SK-N-SH (cell line): ENCODE measurements at regions not wholly inside any gene's neighbourhood (a gene's known extent, or its start where the extent isn't known, plus 50 kb on each side); places are given as distances from the start of the nearest gene placed in this dataset.

Experiments used
- CTCF ChIA-PET: fragments of 300-600, 350-600 bp; formaldehyde crosslinking; extraction: SDS; loops from one replicate; lab custom pipeline; 2021; lab: Yijun Ruan, JAX
- POLR2A ChIA-PET: fragments of 350-600 bp; sonication (Branson Sonifier 250); formaldehyde crosslinking; extraction: SDS; loops from one replicate; lab custom pipeline; 2020; ENCODE audit warnings: antibody characterized with exemption, inconsistent platforms; lab: Yijun Ruan, JAX
- DNase-seq: peaks from one replicate; pipeline ENCODE4 v3.0.0; 2012
- H2AFZ ChIP-seq: fragments of 200-600 bp; sonication (generic); 2 replicates; pipeline ENCODE4 v1.8.1; 2016; ENCODE audit warnings: antibody characterized with exemption, mild to moderate bottlenecking, low read depth
- H3F3A ChIP-seq: fragments of 200-600 bp; sonication (generic); replicated peaks from 2 replicates; pipeline ENCODE3; 2016; ENCODE audit warnings: antibody characterized with exemption, mild to moderate bottlenecking; ENCODE audit not compliant: insufficient read depth
- H3K27ac ChIP-seq, 2 experiments: fragments of 200-500 bp in 1 of 2; fragments of 200-600 bp in 1 of 2; sonication (Bioruptor generic) in 1 of 2; sonication (generic), shearing (Covaris generic) in 1 of 2; 2 replicates each; pipeline versions ENCODE4 v1.5.1 to v1.6.1; 2014 to 2016; ENCODE audit warnings: low read depth in 2 of 2, inconsistent platforms in 1 of 2, low read length in 1 of 2, mild to moderate bottlenecking in 1 of 2, mixed read lengths in 1 of 2
- H3K27me3 ChIP-seq: fragments of 200-600 bp; sonication (generic), shearing (Covaris generic); 2 replicates; pipeline ENCODE4 v1.6.1; 2016; ENCODE audit warnings: mixed run types; ENCODE audit not compliant: insufficient read depth
- H3K36me3 ChIP-seq, 2 experiments: fragments of 200-500 bp in 1 of 2; fragments of 200-600 bp in 1 of 2; sonication (Bioruptor generic) in 1 of 2; sonication (generic) in 1 of 2; replicated peaks in 1 of 2; 2 replicates each; pipeline versions ENCODE3 to v1.5.1; 2014 to 2016; ENCODE audit warnings: low read length in 1 of 2, mild to moderate bottlenecking in 1 of 2; ENCODE audit not compliant: insufficient read depth in 2 of 2, control insufficient read depth in 1 of 2
- H3K4me1 ChIP-seq, 2 experiments: fragments of 200-500 bp in 1 of 2; fragments of 200-600 bp in 1 of 2; sonication (Bioruptor generic) in 1 of 2; sonication (generic), shearing (Covaris generic) in 1 of 2; 2 replicates each; pipeline versions ENCODE4 v1.5.1 to v1.6.1; 2014 to 2016; ENCODE audit warnings: low read depth in 1 of 2, low read length in 1 of 2, mixed run types in 1 of 2; ENCODE audit not compliant: insufficient read depth in 2 of 2, control insufficient read depth in 1 of 2
- H3K4me2 ChIP-seq: fragments of 200-600 bp; sonication (generic), shearing (Covaris generic); 2 replicates; pipeline ENCODE4 v1.6.1; 2017; ENCODE audit warnings: mixed run types
- H3K4me3 ChIP-seq, 2 experiments: fragments of 200-500 bp in 1 of 2; fragments of 200-600 bp in 1 of 2; sonication (Bioruptor generic) in 1 of 2; sonication (generic), shearing (Covaris generic) in 1 of 2; 2 replicates each; pipeline versions ENCODE4 v1.5.1 to v1.8.1; 2014 to 2016; ENCODE audit warnings: low read depth in 2 of 2, inconsistent platforms in 1 of 2, low read length in 1 of 2, mild to moderate bottlenecking in 1 of 2, mixed read lengths in 1 of 2, moderate library complexity in 1 of 2
- H3K79me2 ChIP-seq: fragments of 200-600 bp; sonication (generic); 2 replicates; pipeline ENCODE4 v1.8.1; 2017; ENCODE audit warnings: mild to moderate bottlenecking; ENCODE audit not compliant: insufficient read depth
- H3K9ac ChIP-seq: fragments of 200-600 bp; sonication (generic); 2 replicates; pipeline ENCODE4 v1.6.1; 2017; ENCODE audit warnings: mixed run types
- H3K9me2 ChIP-seq: fragments of 200-600 bp; sonication (generic); 2 replicates; pipeline ENCODE4 v1.6.1; 2017; ENCODE audit warnings: mixed run types
- H3K9me3 ChIP-seq: fragments of 200-600 bp; sonication (generic); 2 replicates; pipeline ENCODE4 v1.6.1; 2017; ENCODE audit warnings: mixed run types, mild to moderate bottlenecking, moderate library complexity
- H4K20me1 ChIP-seq: fragments of 200-600 bp; sonication (generic); 2 replicates; pipeline ENCODE4 v1.6.1; 2017; ENCODE audit warnings: mild to moderate bottlenecking, mixed run types; ENCODE audit not compliant: insufficient read depth
- CHD2 ChIP-seq: fragments of 150-350 bp; IDR thresholded peaks from 2 replicates; pipeline ENCODE4 v1.6.1; 2018; ENCODE audit warnings: low read length; ENCODE audit not compliant: partially characterized antibody
- CTCF ChIP-seq: fragments of 200-600 bp; sonication (generic); IDR thresholded peaks from 2 replicates; pipeline ENCODE4 v1.6.1; 2017; ENCODE audit warnings: antibody characterized with exemption, mild to moderate bottlenecking, moderate library complexity
- EZH2phosphoT487 ChIP-seq: fragments of 200-600 bp; sonication (generic); IDR thresholded peaks from 2 replicates; pipeline ENCODE4 v1.6.1; 2017; ENCODE audit warnings: low read depth, mixed run types, mild to moderate bottlenecking, antibody characterized with exemption, moderate library complexity, borderline replicate concordance
- FOXJ3 ChIP-seq: sonication (generic); formaldehyde crosslinking; IDR thresholded peaks from 2 replicates; pipeline ENCODE4 v1.5.1; 2020; ENCODE audit warnings: mild to moderate bottlenecking, missing genetic modification reagents
- FOXM1 ChIP-seq: IDR thresholded peaks from 2 replicates; pipeline ENCODE4 v1.4.0; 2012; ENCODE audit warnings: low read depth, mild to moderate bottlenecking
- GABPA ChIP-seq: IDR thresholded peaks from 2 replicates; pipeline ENCODE4 v1.4.0; 2012; ENCODE audit warnings: low read depth, mild to moderate bottlenecking
- GATA2 ChIP-seq: sonication (generic); formaldehyde crosslinking; IDR thresholded peaks from 2 replicates; pipeline ENCODE4 v1.5.0; 2020; ENCODE audit warnings: mild to moderate bottlenecking, missing genetic modification reagents
- IRF3 ChIP-seq: fragments of 150-350 bp; IDR thresholded peaks from 2 replicates; pipeline ENCODE4 v1.6.1; 2016; ENCODE audit warnings: mild to moderate bottlenecking, low read depth, low read length
- JUND ChIP-seq: IDR thresholded peaks from 2 replicates; pipeline ENCODE4 v1.4.0; 2012
- MAX ChIP-seq: IDR thresholded peaks from 2 replicates; pipeline ENCODE4 v1.4.0; 2012; ENCODE audit warnings: low read depth
- NRF1 ChIP-seq: IDR thresholded peaks from 2 replicates; pipeline ENCODE4 v1.6.1; 2012; ENCODE audit warnings: low read depth, mild to moderate bottlenecking, low read length
- RFX5 ChIP-seq: IDR thresholded peaks from 2 replicates; pipeline ENCODE4 v1.6.1; 2012; ENCODE audit warnings: mild to moderate bottlenecking, improper control_type of control experiment, low read length
- SIN3A ChIP-seq: IDR thresholded peaks from 2 replicates; pipeline ENCODE4 v1.6.1; 2012; ENCODE audit warnings: low read depth, mild to moderate bottlenecking, low read length, moderate library complexity, borderline replicate concordance
- TAF1 ChIP-seq: IDR thresholded peaks from 2 replicates; pipeline ENCODE4 v1.6.1; 2012; ENCODE audit warnings: low read depth, mild to moderate bottlenecking, low read length, moderate library complexity, borderline replicate concordance
- TCF12 ChIP-seq: IDR thresholded peaks from 2 replicates; pipeline ENCODE4 v1.4.0; 2012
- USF2 ChIP-seq: fragments of 150-350 bp; IDR thresholded peaks from 2 replicates; pipeline ENCODE4 v1.6.1; 2017; ENCODE audit warnings: antibody characterized with exemption, low read length, low read depth, borderline replicate concordance
- WGBS: methylation state at CpG from one replicate; pipeline ENCODE4 v1.1.6; 2017; ENCODE audit warnings: low lambda C conversion rate; 5-methylcytosine and 5-hydroxymethylcytosine counted together
- TF ChIP-seq, protein P1 (sequence below): IDR thresholded peaks from 2 replicates; pipeline ENCODE4 v1.4.0; 2012; ENCODE audit warnings: low read depth, borderline replicate concordance
- TF ChIP-seq, protein P2 (sequence below): IDR thresholded peaks from 2 replicates; pipeline ENCODE4 v1.6.1; 2012; ENCODE audit warnings: mild to moderate bottlenecking, low read depth, low read length, moderate library complexity
- TF ChIP-seq, protein P3 (sequence below): IDR thresholded peaks from 2 replicates; pipeline ENCODE4 v1.4.0; 2012; ENCODE audit warnings: low read depth, borderline replicate concordance

- no peak for TF ChIP-seq RFX5
- TF ChIP-seq CHD2 = no peak
- no peak for TF ChIP-seq NRF1
- TF ChIP-seq MAX = no peak
- TF ChIP-seq, protein P1, sequence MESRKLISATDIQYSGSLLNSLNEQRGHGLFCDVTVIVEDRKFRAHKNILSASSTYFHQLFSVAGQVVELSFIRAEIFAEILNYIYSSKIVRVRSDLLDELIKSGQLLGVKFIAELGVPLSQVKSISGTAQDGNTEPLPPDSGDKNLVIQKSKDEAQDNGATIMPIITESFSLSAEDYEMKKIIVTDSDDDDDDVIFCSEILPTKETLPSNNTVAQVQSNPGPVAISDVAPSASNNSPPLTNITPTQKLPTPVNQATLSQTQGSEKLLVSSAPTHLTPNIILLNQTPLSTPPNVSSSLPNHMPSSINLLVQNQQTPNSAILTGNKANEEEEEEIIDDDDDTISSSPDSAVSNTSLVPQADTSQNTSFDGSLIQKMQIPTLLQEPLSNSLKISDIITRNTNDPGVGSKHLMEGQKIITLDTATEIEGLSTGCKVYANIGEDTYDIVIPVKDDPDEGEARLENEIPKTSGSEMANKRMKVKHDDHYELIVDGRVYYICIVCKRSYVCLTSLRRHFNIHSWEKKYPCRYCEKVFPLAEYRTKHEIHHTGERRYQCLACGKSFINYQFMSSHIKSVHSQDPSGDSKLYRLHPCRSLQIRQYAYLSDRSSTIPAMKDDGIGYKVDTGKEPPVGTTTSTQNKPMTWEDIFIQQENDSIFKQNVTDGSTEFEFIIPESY = no peak
- no peak for TF ChIP-seq CTCF
- TF ChIP-seq JUND = no peak
- no peak for TF ChIP-seq GATA2 (CRISPR knock-in tag)
Measured at GRCh38 chr2:8195784-8196183, 486.1 kb upstream of the ID2 start (continued).

GRCh38 chr2:8196316-8196715, 485.5 kb upstream of the ID2 start:
- Histone ChIP-seq H3K9me3 (no peaks in the 10 kb centered on the region), H4K20me1 (no peaks in the 10 kb centered on the region), H3K79me2 (no peaks in the 10 kb centered on the region), H2AFZ (no peak overlapping the region), H3K36me3 (no peaks in the 10 kb centered on the region), H3K4me1 (peaks cover 0 to 9% of the 10 kb centered on the region in 2 experiments; a peak in 2 of 4 replicates), H3F3A (no peaks in the 10 kb centered on the region), H3K27me3 (no peaks in the 10 kb centered on the region), H3K4me3 (no peak overlapping the region), H3K9ac (no peak overlapping the region), H3K27ac (no peak overlapping the region), H3K9me2 (no peaks in the 10 kb centered on the region), H3K4me2 (no peak overlapping the region)
- ChIA-PET POLR2A (no interaction called here), CTCF (interaction anchor here (1.2 to 1.3 kb wide), 2 partner anchors 18 to 39 kb away, joined by 4 to 6 read pairs; no protein-coding TSS in a partner anchor)
- WGBS = 62% methylated on average over 3 of the region's 3 CpGs
- DNase-seq = no peak
- TF ChIP-seq IRF3 = no peak
- no peak for TF ChIP-seq CHD2
- TF ChIP-seq, protein P2, sequence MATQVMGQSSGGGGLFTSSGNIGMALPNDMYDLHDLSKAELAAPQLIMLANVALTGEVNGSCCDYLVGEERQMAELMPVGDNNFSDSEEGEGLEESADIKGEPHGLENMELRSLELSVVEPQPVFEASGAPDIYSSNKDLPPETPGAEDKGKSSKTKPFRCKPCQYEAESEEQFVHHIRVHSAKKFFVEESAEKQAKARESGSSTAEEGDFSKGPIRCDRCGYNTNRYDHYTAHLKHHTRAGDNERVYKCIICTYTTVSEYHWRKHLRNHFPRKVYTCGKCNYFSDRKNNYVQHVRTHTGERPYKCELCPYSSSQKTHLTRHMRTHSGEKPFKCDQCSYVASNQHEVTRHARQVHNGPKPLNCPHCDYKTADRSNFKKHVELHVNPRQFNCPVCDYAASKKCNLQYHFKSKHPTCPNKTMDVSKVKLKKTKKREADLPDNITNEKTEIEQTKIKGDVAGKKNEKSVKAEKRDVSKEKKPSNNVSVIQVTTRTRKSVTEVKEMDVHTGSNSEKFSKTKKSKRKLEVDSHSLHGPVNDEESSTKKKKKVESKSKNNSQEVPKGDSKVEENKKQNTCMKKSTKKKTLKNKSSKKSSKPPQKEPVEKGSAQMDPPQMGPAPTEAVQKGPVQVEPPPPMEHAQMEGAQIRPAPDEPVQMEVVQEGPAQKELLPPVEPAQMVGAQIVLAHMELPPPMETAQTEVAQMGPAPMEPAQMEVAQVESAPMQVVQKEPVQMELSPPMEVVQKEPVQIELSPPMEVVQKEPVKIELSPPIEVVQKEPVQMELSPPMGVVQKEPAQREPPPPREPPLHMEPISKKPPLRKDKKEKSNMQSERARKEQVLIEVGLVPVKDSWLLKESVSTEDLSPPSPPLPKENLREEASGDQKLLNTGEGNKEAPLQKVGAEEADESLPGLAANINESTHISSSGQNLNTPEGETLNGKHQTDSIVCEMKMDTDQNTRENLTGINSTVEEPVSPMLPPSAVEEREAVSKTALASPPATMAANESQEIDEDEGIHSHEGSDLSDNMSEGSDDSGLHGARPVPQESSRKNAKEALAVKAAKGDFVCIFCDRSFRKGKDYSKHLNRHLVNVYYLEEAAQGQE = no peak
- TF ChIP-seq FOXJ3 = no peak
- no peak for TF ChIP-seq RFX5
- no peak for TF ChIP-seq NRF1
- TF ChIP-seq GABPA = no peak
- no peak for TF ChIP-seq USF2
- no peak for TF ChIP-seq FOXM1
- no peak for TF ChIP-seq TCF12
- no peak for TF ChIP-seq SIN3A
- TF ChIP-seq, protein P3, sequence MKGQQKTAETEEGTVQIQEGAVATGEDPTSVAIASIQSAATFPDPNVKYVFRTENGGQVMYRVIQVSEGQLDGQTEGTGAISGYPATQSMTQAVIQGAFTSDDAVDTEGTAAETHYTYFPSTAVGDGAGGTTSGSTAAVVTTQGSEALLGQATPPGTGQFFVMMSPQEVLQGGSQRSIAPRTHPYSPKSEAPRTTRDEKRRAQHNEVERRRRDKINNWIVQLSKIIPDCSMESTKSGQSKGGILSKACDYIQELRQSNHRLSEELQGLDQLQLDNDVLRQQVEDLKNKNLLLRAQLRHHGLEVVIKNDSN = no peak
- TF ChIP-seq TAF1 = no peak
- TF ChIP-seq EZH2phosphoT487 = no peak
